Breast epithelium (tissue), 3 donors: ENCODE measurements at regions not wholly inside any gene's neighbourhood (a gene's known extent, or its start where the extent isn't known, plus 50 kb on each side); places are given as distances from the start of the nearest gene placed in this dataset.

ENCODE experiments used
- CTCF ChIP-seq, 3 donors: fragments of 450-650 bp; IDR thresholded peaks; one replicate each; pipeline ENCODE4 v1.5.1; 2016 to 2017; ENCODE audit warnings: antibody characterized with exemption in 3 of 3, mild to moderate bottlenecking in 3 of 3, moderate library complexity in 3 of 3
- POLR2AphosphoS5 ChIP-seq, 3 donors: sonication (generic); formaldehyde crosslinking; IDR thresholded peaks; one replicate each; pipeline ENCODE4 v1.6.1; 2017; ENCODE audit warnings: antibody characterized with exemption in 3 of 3

DNA sequence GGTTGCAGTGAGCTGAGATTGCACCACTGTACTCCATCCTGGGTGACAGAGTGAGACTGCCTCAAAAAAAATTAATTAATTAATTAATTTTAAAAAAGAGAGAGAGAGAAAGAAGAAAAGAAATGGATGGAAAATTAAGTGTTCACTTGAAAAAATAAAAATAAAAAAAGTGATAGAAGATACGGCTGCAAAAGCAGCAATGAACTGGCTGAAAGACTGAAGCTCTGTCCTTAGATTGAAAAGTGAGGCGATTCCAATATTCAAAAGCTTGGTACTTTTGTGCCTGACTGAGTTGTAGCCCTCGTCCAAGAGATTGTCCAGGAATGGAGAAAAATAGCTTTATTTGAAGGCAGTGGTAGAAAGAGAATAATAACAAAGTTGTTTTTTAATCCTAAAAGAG, 154.6 kb downstream of the ADSS2 start:
- TF ChIP-seq CTCF (IDR thresholded peaks at IDR 0.05) (no peak), POLR2AphosphoS5 (IDR thresholded peaks at IDR 0.05) (no peak)
